HG03196 (cell line): ENCODE measurements at regions not wholly inside any gene's neighbourhood (a gene's known extent, or its start where the extent isn't known, plus 50 kb on each side); places are given as distances from the start of the nearest gene placed in this dataset.
"Not testable (repeated sequence)": the region's sequence is repeated elsewhere in the genome, so short reads cannot be mapped to it uniquely, and the experiment has no call there.

Experiments
- ATAC-seq: cut with Tn5 transposase; IDR thresholded peaks from one replicate; pipeline ENCODE4 v1.9.1; 2021; ENCODE audit not compliant: unreplicated experiment

DNA sequence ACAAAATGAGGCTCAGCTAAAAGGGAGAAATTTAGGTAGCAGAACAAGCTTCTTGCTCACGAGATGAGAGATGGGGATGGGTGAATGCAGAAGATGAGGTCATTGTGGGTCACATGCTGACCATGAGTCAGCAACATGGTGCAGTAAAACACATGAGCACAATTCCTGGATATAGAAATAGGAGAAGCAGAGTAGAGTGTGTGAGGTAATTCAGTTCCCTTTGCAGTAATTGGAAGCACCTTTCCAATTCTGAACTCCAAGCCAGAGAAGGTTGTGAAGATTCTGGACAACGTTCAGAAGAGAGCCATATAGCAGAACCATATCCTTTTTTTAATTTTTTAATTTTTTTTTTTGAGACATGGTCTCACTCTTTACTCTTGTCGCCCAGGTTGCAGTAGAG, 62.0 kb upstream of the LMNTD1 start:
- no peak for ATAC-seq

GRCh38 chr12:25616286-25616685, 63.2 kb upstream of the LMNTD1 start:
- no peak for ATAC-seq

- ATAC-seq: no peak
Measured at GRCh38 chr12:25617991-25618390, 64.9 kb upstream of the LMNTD1 start.

- no peak for ATAC-seq
Measured at GRCh38 chr12:25623816-25624215, 70.7 kb upstream of the LMNTD1 start.

- ATAC-seq: no peak
Measured at GRCh38 chr12:25625146-25625545, 72.1 kb upstream of the LMNTD1 start.

DNA sequence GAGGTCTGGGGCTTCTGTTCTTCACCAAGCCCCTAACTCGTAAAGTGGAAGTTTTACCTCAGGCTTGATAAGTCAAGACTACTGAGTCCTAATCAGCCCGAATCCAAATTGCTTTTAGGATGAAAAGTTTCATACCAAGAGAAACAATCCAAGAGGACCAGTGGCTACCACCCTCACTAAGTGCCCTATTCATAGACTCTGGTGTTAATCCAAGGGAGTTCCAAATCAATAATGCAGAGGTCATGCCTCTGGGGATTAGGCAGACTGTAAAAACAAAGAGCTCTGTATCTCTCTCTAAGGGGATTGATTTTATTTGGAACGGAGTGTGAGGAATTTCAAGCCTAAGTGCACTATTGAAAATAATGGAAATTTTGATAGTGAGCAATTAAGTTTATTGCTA, 76.3 kb upstream of the LMNTD1 start:
- no peak for ATAC-seq

DNA sequence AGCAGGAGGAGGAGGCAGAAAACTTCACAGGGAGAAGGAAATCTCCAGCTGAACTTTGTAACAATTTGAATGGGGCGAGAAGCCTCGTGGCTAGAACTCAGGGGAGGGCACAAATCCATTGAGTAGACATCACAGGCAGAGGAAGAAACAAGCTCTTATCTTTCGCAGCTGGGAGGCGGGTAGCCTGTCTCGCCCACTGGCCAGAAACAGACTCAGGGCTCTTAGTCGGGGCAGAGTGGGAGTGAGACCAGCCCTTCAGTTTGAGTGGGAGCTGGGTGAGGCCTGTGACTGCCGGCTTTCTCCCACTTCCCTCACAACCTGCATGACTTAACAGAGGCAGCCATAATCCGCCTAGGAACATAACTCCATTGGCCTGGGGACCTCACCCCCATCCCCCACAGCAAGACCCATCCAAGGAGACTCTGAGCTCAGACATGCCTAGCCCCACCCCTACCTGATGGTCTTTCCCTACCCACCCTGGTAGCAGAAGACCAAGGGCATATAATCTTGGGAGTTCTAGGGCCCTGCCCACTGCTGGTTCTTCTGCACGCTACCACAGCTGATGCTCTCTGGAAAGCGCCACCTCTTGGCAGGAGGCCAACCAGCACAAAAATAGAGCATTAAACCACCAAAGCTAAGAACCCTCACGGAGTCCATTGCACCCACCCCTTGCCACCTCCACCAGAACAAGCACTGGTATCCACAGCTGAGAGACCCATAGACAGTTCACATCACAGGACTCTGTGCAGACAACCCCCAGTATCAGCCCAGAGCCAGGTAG, 77.8 kb upstream of the LMNTD1 start:
- not testable (repeated sequence) for ATAC-seq

DNA sequence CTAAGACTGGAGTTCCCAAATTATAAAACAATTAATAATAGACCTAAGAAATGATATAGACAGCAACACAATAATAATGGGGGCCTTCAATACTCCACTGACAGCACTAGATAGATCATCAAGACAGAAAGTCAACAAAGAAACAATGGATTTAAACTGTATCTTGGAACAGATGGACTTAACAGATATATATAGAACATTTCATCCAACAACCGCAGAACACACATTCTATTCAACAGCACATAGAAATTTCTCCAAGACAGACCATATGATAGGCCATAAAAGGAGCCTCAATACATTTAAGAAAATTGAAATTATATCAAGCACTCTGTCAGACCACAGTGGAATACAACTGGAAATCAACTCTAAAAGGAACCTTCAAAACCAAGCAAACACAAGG, 80.1 kb upstream of the LMNTD1 start:
- ATAC-seq: not testable (repeated sequence)

DNA sequence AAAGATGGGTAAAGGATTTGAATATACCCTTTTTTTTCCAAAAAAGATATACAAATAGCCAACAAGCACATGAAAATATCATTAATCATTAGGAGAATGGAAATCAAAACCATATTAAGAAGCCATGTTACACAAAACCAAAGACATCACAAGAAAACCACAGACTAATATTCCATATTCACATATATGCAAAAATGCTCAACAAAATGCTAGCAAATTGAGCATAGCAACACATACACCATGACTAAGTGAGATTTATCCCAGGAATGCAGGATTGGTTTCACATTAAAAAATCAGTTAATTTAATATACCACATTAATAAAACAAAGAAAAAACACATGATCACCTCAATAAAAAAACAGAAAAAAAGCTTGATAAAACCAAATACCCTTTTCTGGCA, 84.7 kb upstream of the LMNTD1 start:
- ATAC-seq: no peak

- no peak for ATAC-seq
Measured at GRCh38 chr12:25639406-25639805, 86.3 kb upstream of the LMNTD1 start.

DNA sequence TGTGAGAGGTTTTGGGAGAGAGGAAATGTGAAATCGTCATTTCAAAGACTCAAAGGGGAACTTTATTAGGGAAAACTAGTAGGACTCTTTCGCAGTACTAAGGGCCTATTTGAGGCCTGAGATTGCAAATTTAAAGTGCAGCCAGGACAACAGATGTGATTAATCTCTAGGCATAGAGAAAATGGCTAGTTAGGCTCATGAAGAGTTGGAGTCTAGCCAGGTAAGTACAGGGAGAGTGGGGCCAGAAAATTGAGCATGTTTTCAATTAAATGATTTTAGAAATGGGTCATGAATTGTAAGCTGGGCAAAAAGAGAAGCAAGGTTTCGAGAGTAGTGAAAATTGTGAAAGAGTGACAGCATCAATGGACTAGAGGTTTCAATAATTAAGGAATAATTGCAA, 91.9 kb upstream of the LMNTD1 start:
- ATAC-seq: no peak

DNA sequence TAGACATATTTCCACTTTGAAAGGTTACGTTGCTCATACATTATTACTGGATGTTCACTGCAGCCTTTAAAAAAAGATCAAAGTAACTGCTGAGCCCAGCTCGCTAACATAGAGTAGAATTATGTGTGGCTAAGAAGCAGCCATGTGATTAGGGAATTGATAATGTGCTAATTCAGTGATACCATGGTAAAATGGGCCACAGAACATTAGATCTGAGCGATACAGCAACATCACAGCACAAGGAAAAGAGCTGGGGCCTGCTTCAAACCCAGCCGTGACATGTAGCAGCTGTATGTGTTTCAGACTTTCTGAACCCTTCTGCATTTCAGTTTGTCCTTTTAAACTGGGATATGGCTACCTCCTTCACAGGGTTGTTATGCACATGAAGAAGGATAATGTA, 92.3 kb upstream of the LMNTD1 start:
- no peak for ATAC-seq

DNA sequence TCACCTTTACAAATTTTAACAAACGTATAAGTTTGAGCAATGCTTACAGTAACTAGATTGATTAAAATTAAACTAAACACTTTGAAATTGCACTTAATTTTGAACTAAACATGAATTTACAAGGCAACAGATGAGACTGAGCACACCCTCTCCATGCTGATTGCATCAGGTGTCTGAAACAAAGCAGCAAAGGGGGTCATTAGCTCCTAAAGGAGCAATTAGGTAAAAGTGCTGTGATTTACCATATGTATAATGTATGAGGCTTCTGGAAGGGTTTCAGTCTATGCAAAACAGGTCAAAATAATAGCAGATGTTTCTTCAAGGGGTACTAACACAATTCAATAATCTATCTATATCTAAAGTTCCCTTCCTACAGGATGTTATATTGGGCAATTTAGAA, 98.8 kb upstream of the LMNTD1 start:
- no peak for ATAC-seq

- ATAC-seq: no peak
Measured at GRCh38 chr12:25652371-25652770, 99.3 kb upstream of the LMNTD1 start.

DNA sequence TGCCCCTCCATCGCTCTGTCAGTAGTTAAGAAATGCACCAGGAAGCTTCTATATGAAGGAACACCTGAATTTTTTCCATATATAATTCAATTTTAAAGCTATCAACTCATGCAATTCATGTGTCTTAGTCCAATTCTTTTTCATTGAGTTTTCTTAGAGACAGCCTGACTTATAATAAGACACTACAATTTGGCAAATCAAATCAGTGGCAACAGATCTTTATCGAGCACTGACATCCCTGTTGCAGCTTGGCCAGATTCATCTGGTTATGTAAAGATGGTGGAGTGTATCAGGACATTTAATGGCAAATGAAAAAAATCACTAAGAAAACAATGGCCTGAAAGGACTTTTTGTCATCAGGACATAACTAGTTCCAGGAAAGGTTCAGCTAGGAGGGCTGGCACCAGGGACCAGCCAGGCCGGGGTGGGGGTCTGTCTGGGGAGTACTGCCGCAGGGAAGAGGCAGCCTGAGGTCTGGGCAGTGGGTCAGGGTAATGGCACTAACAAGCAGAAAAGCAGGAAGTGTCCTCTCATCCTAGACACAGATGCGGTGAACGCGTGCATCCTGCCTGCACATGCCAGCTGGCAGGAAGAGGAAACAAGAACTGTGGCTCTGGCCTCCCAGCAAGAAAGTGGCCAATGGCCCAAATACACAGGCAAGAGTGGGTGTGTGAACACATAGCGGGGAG, 100.5 kb upstream of the LMNTD1 start:
- no peak for ATAC-seq

GRCh38 chr12:25655702-25656101, 102.6 kb upstream of the LMNTD1 start:
- ATAC-seq: no peak

- ATAC-seq: no peak
Measured at GRCh38 chr12:25659621-25660020, 106.5 kb upstream of the LMNTD1 start.

- no peak for ATAC-seq
Measured at GRCh38 chr12:25670076-25671055, 117.3 kb upstream of the LMNTD1 start.

- no peak for ATAC-seq
Measured at GRCh38 chr12:25675808-25676207, 122.7 kb upstream of the LMNTD1 start.

- ATAC-seq: no peak
Measured at GRCh38 chr12:25677232-25677937, 124.3 kb upstream of the LMNTD1 start.

GRCh38 chr12:25681580-25681979, 128.5 kb upstream of the LMNTD1 start:
- no peak for ATAC-seq
